Suprapubic skin (tissue), 4 donors: ENCODE measurements at regions not wholly inside any gene's neighbourhood (a gene's known extent, or its start where the extent isn't known, plus 50 kb on each side); places are given as distances from the start of the nearest gene placed in this dataset.

Source experiments
- DNase-seq, 2 donors: peaks; one replicate each; pipeline ENCODE4 v3.0.0-alpha.2; 2019; ENCODE audit warnings: low spot score in 2 of 2
- H3K27ac ChIP-seq: fragments of 200-600 bp; sonication (generic); one replicate; pipeline ENCODE4 v1.5.1; 2019
- H3K27me3 ChIP-seq: fragments of 200-600 bp; sonication (generic); one replicate; pipeline ENCODE4 v1.5.1; 2019
- H3K36me3 ChIP-seq: fragments of 200-600 bp; sonication (generic); one replicate; pipeline ENCODE4 v1.5.1; 2019
- H3K4me1 ChIP-seq: fragments of 200-600 bp; sonication (generic); one replicate; pipeline ENCODE4 v1.5.1; 2019
- H3K4me3 ChIP-seq: fragments of 200-600 bp; sonication (generic); one replicate; pipeline ENCODE4 v1.5.1; 2019; ENCODE audit warnings: mild to moderate bottlenecking
- H3K9me3 ChIP-seq: fragments of 200-600 bp; sonication (generic); one replicate; pipeline ENCODE4 v1.5.1; 2019
- EP300 ChIP-seq: sonication (generic); formaldehyde crosslinking; IDR thresholded peaks from one replicate; pipeline ENCODE4 v1.6.1; 2017; ENCODE audit warnings: antibody characterized with exemption
- POLR2A ChIP-seq, 2 donors: fragments of 450-650 bp; IDR thresholded peaks; one replicate each; pipeline ENCODE4 v1.6.1; 2017; ENCODE audit warnings: antibody characterized with exemption in 2 of 2, mild to moderate bottlenecking in 2 of 2, moderate library complexity in 2 of 2
- POLR2AphosphoS5 ChIP-seq, 3 donors: sonication (generic); formaldehyde crosslinking; IDR thresholded peaks; one replicate each; pipeline ENCODE4 v1.6.1; 2017; ENCODE audit warnings: antibody characterized with exemption in 3 of 3
- WGBS: methylation state at CpG from one replicate; pipeline ENCODE4 v1.1.5; 2018; 5-methylcytosine and 5-hydroxymethylcytosine counted together
- TF ChIP-seq, protein P1 (sequence below), 2 donors: fragments of 200-600 bp in 1 of 2; fragments of 450-650 bp in 1 of 2; sonication (generic) in 1 of 2; IDR thresholded peaks; one replicate each; pipeline ENCODE4 v1.5.1; 2016 to 2019; ENCODE audit warnings: antibody characterized with exemption in 2 of 2, mild to moderate bottlenecking in 1 of 2, moderate library complexity in 1 of 2

DNA sequence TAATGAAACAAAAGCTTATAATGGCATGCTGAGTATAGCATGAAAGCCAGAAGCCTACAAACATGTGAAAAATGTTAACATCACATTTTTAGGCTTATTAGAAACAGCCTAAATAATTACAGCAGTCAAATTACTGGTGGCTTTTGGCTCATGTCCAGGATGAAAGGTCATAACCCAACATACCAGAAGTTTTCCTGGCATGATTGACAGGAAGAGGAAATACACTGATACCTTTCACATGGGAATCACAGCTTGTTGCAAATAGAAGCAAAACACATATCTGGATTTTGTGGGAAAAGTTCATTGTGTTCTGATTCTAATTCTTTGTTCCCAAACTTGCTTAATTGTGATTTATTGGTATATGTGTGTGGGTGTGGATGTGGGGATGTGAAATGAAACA lies 393.5 kb upstream of the ARRDC4 start:
- Histone ChIP-seq H3K36me3 (no peaks in the 10 kb centered on the region), H3K27me3 (no peaks in the 10 kb centered on the region), H3K4me3 (no peak overlapping the region), H3K4me1 (no peaks in the 10 kb centered on the region), H3K9me3 (no peaks in the 10 kb centered on the region), H3K27ac (no peak overlapping the region)
- TF ChIP-seq EP300 = no peak
- no peak for TF ChIP-seq POLR2AphosphoS5 (IDR thresholded peaks at IDR 0.05)
- TF ChIP-seq POLR2A (IDR thresholded peaks at IDR 0.05) = no peak
- TF ChIP-seq, protein P1, sequence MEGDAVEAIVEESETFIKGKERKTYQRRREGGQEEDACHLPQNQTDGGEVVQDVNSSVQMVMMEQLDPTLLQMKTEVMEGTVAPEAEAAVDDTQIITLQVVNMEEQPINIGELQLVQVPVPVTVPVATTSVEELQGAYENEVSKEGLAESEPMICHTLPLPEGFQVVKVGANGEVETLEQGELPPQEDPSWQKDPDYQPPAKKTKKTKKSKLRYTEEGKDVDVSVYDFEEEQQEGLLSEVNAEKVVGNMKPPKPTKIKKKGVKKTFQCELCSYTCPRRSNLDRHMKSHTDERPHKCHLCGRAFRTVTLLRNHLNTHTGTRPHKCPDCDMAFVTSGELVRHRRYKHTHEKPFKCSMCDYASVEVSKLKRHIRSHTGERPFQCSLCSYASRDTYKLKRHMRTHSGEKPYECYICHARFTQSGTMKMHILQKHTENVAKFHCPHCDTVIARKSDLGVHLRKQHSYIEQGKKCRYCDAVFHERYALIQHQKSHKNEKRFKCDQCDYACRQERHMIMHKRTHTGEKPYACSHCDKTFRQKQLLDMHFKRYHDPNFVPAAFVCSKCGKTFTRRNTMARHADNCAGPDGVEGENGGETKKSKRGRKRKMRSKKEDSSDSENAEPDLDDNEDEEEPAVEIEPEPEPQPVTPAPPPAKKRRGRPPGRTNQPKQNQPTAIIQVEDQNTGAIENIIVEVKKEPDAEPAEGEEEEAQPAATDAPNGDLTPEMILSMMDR (IDR thresholded peaks at IDR 0.05) = no peak
- DNase-seq = no peak

DNA sequence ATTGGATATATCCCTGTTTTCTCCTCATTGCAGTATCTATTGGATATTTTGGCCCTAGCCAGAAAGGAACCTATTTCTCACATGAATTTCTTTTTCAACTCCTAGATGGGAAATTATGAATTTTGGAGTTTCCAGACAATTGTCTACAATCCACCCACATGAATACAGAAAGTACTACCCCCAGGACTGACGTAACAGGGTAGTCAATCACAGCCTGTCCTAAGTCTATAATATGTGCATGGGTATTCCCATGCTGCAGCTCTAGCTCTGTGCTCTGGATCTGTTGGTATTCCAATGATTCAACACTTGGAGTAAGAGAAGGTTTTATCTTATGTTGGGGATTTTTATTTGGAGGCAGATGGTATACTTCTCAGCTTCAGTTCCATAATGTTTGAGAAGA lies 393.1 kb upstream of the ARRDC4 start:
- no peaks in the 10 kb centered on the region for H3K36me3 ChIP-seq
- H3K27ac ChIP-seq = no peak overlapping the region
- TF ChIP-seq POLR2AphosphoS5 (IDR thresholded peaks at IDR 0.05) (no peak), EP300 (no peak), POLR2A (IDR thresholded peaks at IDR 0.05) (no peak)
- H3K4me1 ChIP-seq = no peaks in the 10 kb centered on the region
- no peaks in the 10 kb centered on the region for H3K27me3 ChIP-seq
- 35% methylated on average over 1 of the region's 1 CpG for WGBS
- DNase-seq = no peak
- no peaks in the 10 kb centered on the region for H3K9me3 ChIP-seq
- no peak overlapping the region for H3K4me3 ChIP-seq

- DNase-seq = no peak
- H3K4me3 ChIP-seq = no peak overlapping the region
- TF ChIP-seq EP300 = no peak
- TF ChIP-seq, protein P1 (IDR thresholded peaks at IDR 0.05) = no peak
- no peak for TF ChIP-seq POLR2AphosphoS5 (IDR thresholded peaks at IDR 0.05)
- TF ChIP-seq POLR2A (IDR thresholded peaks at IDR 0.05) = no peak
- H3K27me3 ChIP-seq = no peaks in the 10 kb centered on the region
- no peaks in the 10 kb centered on the region for H3K36me3 ChIP-seq
- H3K9me3 ChIP-seq = no peaks in the 10 kb centered on the region
- 70% methylated on average over 5 of the region's 5 CpGs for WGBS
- no peaks in the 10 kb centered on the region for H3K4me1 ChIP-seq
- no peak overlapping the region for H3K27ac ChIP-seq
Observed at GRCh38 chr15:97576929-97577645, 383.4 kb upstream of the ARRDC4 start.

GRCh38 chr15:97585408-97585807 lies 375.1 kb upstream of the ARRDC4 start:
- Histone ChIP-seq H3K36me3 (no peaks in the 10 kb centered on the region), H3K9me3 (no peaks in the 10 kb centered on the region), H3K27me3 (no peaks in the 10 kb centered on the region), H3K4me3 (no peak overlapping the region), H3K27ac (no peak overlapping the region), H3K4me1 (no peaks in the 10 kb centered on the region)
- 90% methylated on average over 7 of the region's 10 CpGs for WGBS
- TF ChIP-seq POLR2AphosphoS5 (IDR thresholded peaks at IDR 0.05) (no peak), EP300 (no peak), POLR2A (IDR thresholded peaks at IDR 0.05) (no peak)
- TF ChIP-seq, protein P1 (IDR thresholded peaks at IDR 0.05) = no peak
- DNase-seq = no peak

- no peaks in the 10 kb centered on the region for H3K4me1 ChIP-seq
- 83% methylated on average over 4 of the region's 4 CpGs for WGBS
- H3K4me3 ChIP-seq = no peak overlapping the region
- DNase-seq = no peak
- no peaks in the 10 kb centered on the region for H3K9me3 ChIP-seq
- H3K27me3 ChIP-seq = no peaks in the 10 kb centered on the region
- no peaks in the 10 kb centered on the region for H3K36me3 ChIP-seq
- H3K27ac ChIP-seq = no peak overlapping the region
- TF ChIP-seq EP300 (no peak), POLR2A (IDR thresholded peaks at IDR 0.05) (no peak), POLR2AphosphoS5 (IDR thresholded peaks at IDR 0.05) (no peak)
- TF ChIP-seq, protein P1 (IDR thresholded peaks at IDR 0.05) = no peak
Observed at GRCh38 chr15:97592778-97593177, 367.7 kb upstream of the ARRDC4 start.

- no peaks in the 10 kb centered on the region for H3K36me3 ChIP-seq
- no peaks in the 10 kb centered on the region for H3K4me1 ChIP-seq
- H3K27ac ChIP-seq = no peak overlapping the region
- no peak overlapping the region for H3K4me3 ChIP-seq
- no peak for DNase-seq
- no peaks in the 10 kb centered on the region for H3K9me3 ChIP-seq
- TF ChIP-seq, protein P1 (IDR thresholded peaks at IDR 0.05) = no peak
- TF ChIP-seq POLR2AphosphoS5 (IDR thresholded peaks at IDR 0.05) (no peak), POLR2A (IDR thresholded peaks at IDR 0.05) (no peak), EP300 (no peak)
- H3K27me3 ChIP-seq = no peaks in the 10 kb centered on the region
- WGBS = 86% methylated on average over 5 of the region's 5 CpGs
Observed at GRCh38 chr15:97597801-97598200, 362.7 kb upstream of the ARRDC4 start.
